ENCODE measurements at regions not wholly inside any gene's neighbourhood (a gene's known extent, or its start where the extent isn't known, plus 50 kb on each side); places are given as distances from the start of the nearest gene placed in this dataset.

- no peak for DNase-seq
Observed at GRCh38 chr4:71288875-71289274, 49.9 kb upstream of the SLC4A4 start.
